HEK293 (cell line): ENCODE measurements at regions not wholly inside any gene's neighbourhood (a gene's known extent, or its start where the extent isn't known, plus 50 kb on each side); places are given as distances from the start of the nearest gene placed in this dataset.

Source experiments
- CTCF ChIA-PET: fragments of 350-600 bp; formaldehyde crosslinking; extraction: SDS; loops from one replicate; lab custom pipeline; 2021; ENCODE audit warnings: antibody characterized with exemption; lab: Yijun Ruan, JAX
- POLR2A ChIA-PET: fragments of 300-600 bp; formaldehyde crosslinking; extraction: SDS; loops from one replicate; lab custom pipeline; 2020; ENCODE audit warnings: antibody characterized with exemption, inconsistent platforms; lab: Yijun Ruan, JAX
- H3K27ac ChIP-seq: fragments of 200-500 bp; sonication (Bioruptor generic); 2 replicates; pipeline ENCODE4 v1.5.1; 2014; ENCODE audit warnings: low read depth, low read length, control low read depth, inconsistent platforms; ENCODE audit errors: extremely low read depth
- H3K36me3 ChIP-seq, 2 experiments: fragments of 200-500 bp in 1 of 2; sonication (Bioruptor generic) in 1 of 2; 1 replicate in 1 of 2; 2 replicates in 1 of 2; pipeline ENCODE4 v1.5.1; 2014 to 2017; ENCODE audit warnings: inconsistent platforms in 2 of 2, low read length in 2 of 2; ENCODE audit not compliant: control insufficient read depth in 2 of 2, insufficient read depth in 1 of 2
- H3K4me1 ChIP-seq: fragments of 200-500 bp; sonication (Bioruptor generic); 2 replicates; pipeline ENCODE4 v1.5.1; 2014; ENCODE audit warnings: mild to moderate bottlenecking, low read length, inconsistent platforms; ENCODE audit not compliant: control insufficient read depth, insufficient read depth
- H3K4me3 ChIP-seq: 2 replicates; pipeline ENCODE4 v1.5.1; 2011; ENCODE audit warnings: low read depth, mild to moderate bottlenecking, control low read depth, low read length, moderate library complexity
- H3K9me3 ChIP-seq: fragments of 200-500 bp; sonication (Bioruptor generic); 2 replicates; pipeline ENCODE4 v1.5.1; 2014; ENCODE audit warnings: low read depth, low read length, inconsistent platforms; ENCODE audit not compliant: control insufficient read depth, insufficient read depth
- KLF1 ChIP-seq: fragments of 450-650 bp; formaldehyde crosslinking; IDR thresholded peaks from 2 replicates; pipeline ENCODE4 v1.5.1; 2016; ENCODE audit warnings: missing biosample characterization, missing genetic modification characterization
- KLF9 ChIP-seq: fragments of 450-650 bp; formaldehyde crosslinking; IDR thresholded peaks from 2 replicates; pipeline ENCODE4 v1.5.1; 2016; ENCODE audit warnings: missing biosample characterization, missing genetic modification characterization, low read depth
- PRDM6 ChIP-seq: fragments of 450-650 bp; formaldehyde crosslinking; IDR thresholded peaks from 2 replicates; pipeline ENCODE4 v1.5.1; 2017; ENCODE audit warnings: missing biosample characterization, missing genetic modification characterization
- REST ChIP-seq: fragments of 450-650 bp; formaldehyde crosslinking; IDR thresholded peaks from 2 replicates; pipeline ENCODE4 v1.5.1; 2016; ENCODE audit warnings: missing biosample characterization, missing genetic modification characterization
- SCRT2 ChIP-seq: fragments of 450-650 bp; formaldehyde crosslinking; IDR thresholded peaks from 2 replicates; pipeline ENCODE4 v1.5.1; 2016; ENCODE audit warnings: missing biosample characterization, missing genetic modification characterization
- SETDB1 ChIP-seq: IDR thresholded peaks from one replicate; pipeline ENCODE4 v1.6.1; 2017; ENCODE audit warnings: mild to moderate bottlenecking, low read length, moderate library complexity, mixed read lengths; ENCODE audit not compliant: insufficient read length
- ZBTB17 ChIP-seq: fragments of 450-650 bp; formaldehyde crosslinking; IDR thresholded peaks from 2 replicates; pipeline ENCODE4 v1.5.1; 2016; ENCODE audit warnings: missing biosample characterization, missing genetic modification characterization
- ZNF10 ChIP-seq: fragments of 450-650 bp; formaldehyde crosslinking; IDR thresholded peaks from 2 replicates; pipeline ENCODE4 v1.5.1; 2017; ENCODE audit warnings: missing biosample characterization, missing genetic modification characterization
- ZNF18 ChIP-seq: fragments of 450-650 bp; formaldehyde crosslinking; IDR thresholded peaks from 2 replicates; pipeline ENCODE4 v1.5.1; 2016; ENCODE audit warnings: missing biosample characterization, missing genetic modification characterization
- ZNF184 ChIP-seq: fragments of 450-650 bp; IDR thresholded peaks from 2 replicates; pipeline ENCODE4 v1.5.1; 2018; ENCODE audit warnings: missing biosample characterization, mild to moderate bottlenecking, missing genetic modification characterization
- ZNF302 ChIP-seq: fragments of 450-650 bp; formaldehyde crosslinking; IDR thresholded peaks from 2 replicates; pipeline ENCODE4 v1.5.1; 2016; ENCODE audit warnings: missing biosample characterization, missing genetic modification characterization, low read depth
- ZNF449 ChIP-seq: fragments of 450-650 bp; formaldehyde crosslinking; IDR thresholded peaks from 2 replicates; pipeline ENCODE4 v1.5.1; 2017; ENCODE audit warnings: missing biosample characterization, mild to moderate bottlenecking, missing genetic modification characterization, moderate library complexity
- ZNF513 ChIP-seq: fragments of 450-650 bp; IDR thresholded peaks from 2 replicates; pipeline ENCODE4 v1.5.1; 2018; ENCODE audit warnings: missing biosample characterization, missing genetic modification characterization
- ZNF518A ChIP-seq: fragments of 450-650 bp; formaldehyde crosslinking; conservative IDR thresholded peaks from 2 replicates; pipeline ENCODE4 v1.5.1; 2016; ENCODE audit warnings: low read depth, missing biosample characterization, missing genetic modification characterization
- ZNF544 ChIP-seq: fragments of 450-650 bp; formaldehyde crosslinking; IDR thresholded peaks from 2 replicates; pipeline ENCODE4 v1.5.0; 2017; ENCODE audit warnings: missing biosample characterization, missing genetic modification characterization
- ZNF629 ChIP-seq: fragments of 450-650 bp; formaldehyde crosslinking; IDR thresholded peaks from 2 replicates; pipeline ENCODE4 v1.5.1; 2017; ENCODE audit warnings: missing biosample characterization, missing genetic modification characterization
- ZSCAN5A ChIP-seq: fragments of 450-650 bp; formaldehyde crosslinking; IDR thresholded peaks from 2 replicates; pipeline ENCODE4 v1.5.1; 2016; ENCODE audit warnings: missing biosample characterization, missing genetic modification characterization
- ZXDB ChIP-seq: fragments of 450-650 bp; formaldehyde crosslinking; IDR thresholded peaks from 2 replicates; pipeline ENCODE4 v1.5.1; 2016; ENCODE audit warnings: missing biosample characterization, missing genetic modification characterization

- no peak for TF ChIP-seq ZNF10 (tag by site-specific recombination)
- TF ChIP-seq ZNF302: no peak
- no peak for TF ChIP-seq REST
- no peak for TF ChIP-seq SCRT2 (tag by site-specific recombination)
These were observed 84.4 kb upstream of the STARD4 start (continued) for GRCh38 chr5:111596705-111597104.

- POLR2A ChIA-PET: no interaction called here
- Histone ChIP-seq H3K9me3 (no peaks in the 10 kb centered on the region), H3K4me1 (no peaks in the 10 kb centered on the region), H3K27ac (no peak overlapping the region), H3K4me3 (no peak overlapping the region), H3K36me3 (no peaks in the 10 kb centered on the region)
- CTCF ChIA-PET: no interaction called here
- TF ChIP-seq ZNF449 (no peak), KLF9 (tag by site-specific recombination) (no peak), ZNF544 (no peak), ZNF184 (no peak), ZNF18 (no peak), ZXDB (no peak)
These were observed 83.1 kb upstream of the STARD4 start for GRCh38 chr5:111595425-111595824.

GRCh38 chr5:111589316-111589715 lies 77.0 kb upstream of the STARD4 start:
- POLR2A ChIA-PET: no interaction called here
- TF ChIP-seq PRDM6 (tag by site-specific recombination) (no peak), ZNF513 (tag by site-specific recombination) (no peak), KLF1 (tag by site-specific recombination) (no peak), ZBTB17 (tag by site-specific recombination) (no peak), ZNF518A (tag by site-specific recombination) (no peak), ZSCAN5A (tag by site-specific recombination) (no peak), SETDB1 (no peak), ZNF629 (no peak)

More at GRCh38 chr5:111589316-111589715, 77.0 kb upstream of the STARD4 start:
- H3K36me3 ChIP-seq: no peaks in the 10 kb centered on the region
- CTCF ChIA-PET: no interaction called here
- no peaks in the 10 kb centered on the region for H3K4me1 ChIP-seq
- H3K9me3 ChIP-seq: no peaks in the 10 kb centered on the region
- H3K27ac ChIP-seq: no peak overlapping the region
- H3K4me3 ChIP-seq: no peak overlapping the region
